MM.1S (cell line): ENCODE measurements at regions not wholly inside any gene's neighbourhood (a gene's known extent, or its start where the extent isn't known, plus 50 kb on each side); places are given as distances from the start of the nearest gene placed in this dataset.

Experiments used
- EZH2 ChIP-seq: fragments of 300-600 bp; sonication (generic); optimal IDR thresholded peaks from 2 replicates; pipeline ENCODE3; 2017; ENCODE audit warnings: low read depth, mild to moderate bottlenecking, antibody characterized with exemption, low read length, mixed read lengths
- EZH2phosphoT487 ChIP-seq: fragments of 300-600 bp; sonication (generic); IDR thresholded peaks from 2 replicates; pipeline ENCODE4 v1.6.1; 2018; ENCODE audit warnings: antibody characterized with exemption, low read length
- TF ChIP-seq, protein P1 (sequence below): fragments of 300-600 bp; sonication (generic); IDR thresholded peaks from 2 replicates; pipeline ENCODE4 v1.5.1; 2016; ENCODE audit warnings: antibody characterized with exemption, low read length, mixed read lengths

DNA sequence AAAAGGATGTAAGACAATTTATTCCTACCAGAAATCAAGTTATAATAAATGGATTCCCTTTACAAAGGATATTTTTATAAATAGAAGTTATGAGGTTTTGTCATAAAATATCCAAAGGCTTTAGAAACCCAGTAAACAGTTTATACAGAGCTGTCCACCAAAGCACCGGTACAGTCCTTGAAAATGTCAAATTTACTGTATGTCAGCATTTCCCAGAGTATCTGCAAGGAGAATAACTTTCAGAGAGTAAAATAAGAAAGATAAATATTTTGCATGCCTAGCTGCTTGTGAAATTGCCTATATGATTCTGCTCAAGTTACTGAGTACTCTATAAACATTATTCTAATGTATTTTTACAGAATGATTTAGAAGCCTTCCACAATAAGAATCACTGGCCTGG is 923.3 kb upstream of the DDX18 start:
- TF ChIP-seq, protein P1, sequence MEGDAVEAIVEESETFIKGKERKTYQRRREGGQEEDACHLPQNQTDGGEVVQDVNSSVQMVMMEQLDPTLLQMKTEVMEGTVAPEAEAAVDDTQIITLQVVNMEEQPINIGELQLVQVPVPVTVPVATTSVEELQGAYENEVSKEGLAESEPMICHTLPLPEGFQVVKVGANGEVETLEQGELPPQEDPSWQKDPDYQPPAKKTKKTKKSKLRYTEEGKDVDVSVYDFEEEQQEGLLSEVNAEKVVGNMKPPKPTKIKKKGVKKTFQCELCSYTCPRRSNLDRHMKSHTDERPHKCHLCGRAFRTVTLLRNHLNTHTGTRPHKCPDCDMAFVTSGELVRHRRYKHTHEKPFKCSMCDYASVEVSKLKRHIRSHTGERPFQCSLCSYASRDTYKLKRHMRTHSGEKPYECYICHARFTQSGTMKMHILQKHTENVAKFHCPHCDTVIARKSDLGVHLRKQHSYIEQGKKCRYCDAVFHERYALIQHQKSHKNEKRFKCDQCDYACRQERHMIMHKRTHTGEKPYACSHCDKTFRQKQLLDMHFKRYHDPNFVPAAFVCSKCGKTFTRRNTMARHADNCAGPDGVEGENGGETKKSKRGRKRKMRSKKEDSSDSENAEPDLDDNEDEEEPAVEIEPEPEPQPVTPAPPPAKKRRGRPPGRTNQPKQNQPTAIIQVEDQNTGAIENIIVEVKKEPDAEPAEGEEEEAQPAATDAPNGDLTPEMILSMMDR, result no peak
- no peak for TF ChIP-seq EZH2
- TF ChIP-seq EZH2phosphoT487, result no peak
